HL-60 (cell line): ENCODE measurements at regions not wholly inside any gene's neighbourhood (a gene's known extent, or its start where the extent isn't known, plus 50 kb on each side); places are given as distances from the start of the nearest gene placed in this dataset.

ENCODE experiments used
- CTCF ChIP-seq: IDR thresholded peaks from one replicate; pipeline ENCODE4 v1.5.1; 2011; ENCODE audit warnings: low read length, control low read depth, inconsistent platforms; ENCODE audit not compliant: insufficient read depth
- GABPA ChIP-seq: IDR thresholded peaks from 2 replicates; pipeline ENCODE4 v1.6.1; 2012; ENCODE audit warnings: low read depth
- POLR2AphosphoS5 ChIP-seq: IDR thresholded peaks from 2 replicates; pipeline ENCODE4 v1.6.1; 2012; ENCODE audit warnings: low read depth
- REST ChIP-seq: IDR thresholded peaks from 2 replicates; pipeline ENCODE4 v1.6.1; 2012; ENCODE audit warnings: low read depth; ENCODE audit not compliant: insufficient replicate concordance
- SPI1 ChIP-seq: IDR thresholded peaks from 2 replicates; pipeline ENCODE4 v1.6.1; 2012; ENCODE audit warnings: low read depth, mild to moderate bottlenecking, borderline replicate concordance

- TF ChIP-seq CTCF (no peak), GABPA (no peak), POLR2AphosphoS5 (no peak), SPI1 (no peak), REST (no peak)
Measured at GRCh38 chr11:134517621-134518293, 105.7 kb upstream of the B3GAT1 start.
